HCT116 (cell line): ENCODE measurements at regions not wholly inside any gene's neighbourhood (a gene's known extent, or its start where the extent isn't known, plus 50 kb on each side); places are given as distances from the start of the nearest gene placed in this dataset.

Source experiments
- ATAC-seq: fragments of 200-7000 bp; cut with Tn5 transposase; 2 replicates; pipeline ENCODE4 v1.9.1; 2020; ENCODE audit warnings: mild to moderate bottlenecking, moderate library complexity
- BruUV-seq: library from RNA; stranded (reverse); fragments of 400-500 nt; replicated peaks from 2 replicates; lab custom pipeline; 2021; lab: Mats Ljungman, UMichigan
- CTCF ChIA-PET: fragments of 300-600 bp; sonication (Branson Sonifier 250); formaldehyde crosslinking; loops from one replicate; lab custom pipeline; 2021; ENCODE audit warnings: antibody characterized with exemption; lab: Charles Lee
- POLR2A ChIA-PET: fragments of 300-600, 350-600 bp; sonication (Branson Sonifier 250); formaldehyde crosslinking; loops from one replicate; lab custom pipeline; 2021; ENCODE audit warnings: antibody characterized with exemption; lab: Charles Lee
- RAD21 ChIA-PET, 2 experiments: fragments of 300-600 bp; sonication (Branson Sonifier 250); formaldehyde crosslinking; loops; one replicate each; lab custom pipeline; 2023; ENCODE audit warnings: low total read pairs in 2 of 2; ENCODE audit not compliant: uncharacterized antibody in 2 of 2, unreplicated experiment in 2 of 2, low non-redundant PET in 1 of 2; lab: Charles Lee
- DNase-seq: peaks from one replicate; pipeline ENCODE4 v3.0.0-alpha.2; 2010; ENCODE audit warnings: low read depth, low spot score
- H2AFZ ChIP-seq: fragments of 200-600 bp; shearing (Covaris generic), sonication (generic); 2 replicates; pipeline ENCODE4 v1.6.1; 2017; ENCODE audit warnings: low read depth, mixed run types, mixed read lengths, antibody characterized with exemption, low read length; ENCODE audit not compliant: poor library complexity, severe bottlenecking
- H3K27ac ChIP-seq: 2 replicates; pipeline ENCODE4 v1.5.1; 2012; ENCODE audit warnings: low read depth, low read length
- H3K27me3 ChIP-seq: fragments of 200-600 bp; sonication (generic); 2 replicates; pipeline ENCODE4 v1.6.1; 2016; ENCODE audit warnings: mixed run types, low read length, mixed read lengths; ENCODE audit not compliant: insufficient read depth
- H3K36me3 ChIP-seq, 2 experiments: fragments of 200-500 bp in 1 of 2; fragments of 200-600 bp in 1 of 2; sonication (Bioruptor generic) in 1 of 2; sonication (generic) in 1 of 2; 2 replicates each; pipeline versions ENCODE4 v1.5.1 to v1.6.1; 2014 to 2016; ENCODE audit warnings: low read length in 2 of 2, inconsistent platforms in 1 of 2, mixed read lengths in 1 of 2, mixed run types in 1 of 2; ENCODE audit not compliant: insufficient read depth in 2 of 2, control insufficient read depth in 1 of 2
- H3K4me1 ChIP-seq, 2 experiments: fragments of 200-600 bp in 1 of 2; sonication (generic) in 1 of 2; 2 replicates each; pipeline versions ENCODE4 v1.5.1 to v1.6.1; 2012 to 2017; ENCODE audit warnings: low read length in 2 of 2, inconsistent platforms in 1 of 2, mild to moderate bottlenecking in 1 of 2, mixed read lengths in 1 of 2, mixed run types in 1 of 2, moderate library complexity in 1 of 2; ENCODE audit not compliant: insufficient read depth in 2 of 2, control insufficient read depth in 1 of 2
- H3K4me2 ChIP-seq: fragments of 200-600 bp; sonication (generic); 2 replicates; pipeline ENCODE4 v1.6.1; 2017; ENCODE audit warnings: mixed run types, low read length, mixed read lengths
- H3K4me3 ChIP-seq, 2 experiments: fragments of 200-600 bp in 1 of 2; sonication (generic) in 1 of 2; replicated peaks in 1 of 2; 2 replicates each; pipeline ENCODE4 v1.5.1; 2011 to 2016; ENCODE audit warnings: low read length in 2 of 2, control low read depth in 1 of 2, low read depth in 1 of 2, mild to moderate bottlenecking in 1 of 2, mixed read lengths in 1 of 2, mixed run types in 1 of 2
- H3K79me2 ChIP-seq: fragments of 200-600 bp; sonication (generic); 2 replicates; pipeline ENCODE4 v1.6.1; 2017; ENCODE audit warnings: mild to moderate bottlenecking, mixed run types, low read length, moderate library complexity, mixed read lengths; ENCODE audit not compliant: insufficient read depth
- H3K9ac ChIP-seq: fragments of 200-600 bp; sonication (generic); 2 replicates; pipeline ENCODE4 v1.6.1; 2016; ENCODE audit warnings: low read length, mixed read lengths
- H3K9me2 ChIP-seq: fragments of 200-600 bp; sonication (generic), shearing (Covaris generic); 2 replicates; pipeline ENCODE4 v1.6.1; 2017; ENCODE audit warnings: mixed run types, mild to moderate bottlenecking, moderate library complexity; ENCODE audit not compliant: insufficient read depth
- H3K9me3 ChIP-seq, 2 experiments: fragments of 200-500 bp in 1 of 2; fragments of 200-600 bp in 1 of 2; sonication (Bioruptor generic) in 1 of 2; sonication (generic) in 1 of 2; 2 replicates each; pipeline ENCODE4 v1.6.1; 2014 to 2017; ENCODE audit warnings: low read length in 2 of 2, mixed read lengths in 2 of 2, inconsistent platforms in 1 of 2, low read depth in 1 of 2, mild to moderate bottlenecking in 1 of 2, mixed run types in 1 of 2, moderate library complexity in 1 of 2; ENCODE audit not compliant: control insufficient read depth in 1 of 2, insufficient read depth in 1 of 2
- H4K20me1 ChIP-seq: fragments of 200-600 bp; sonication (generic), shearing (Covaris generic); 2 replicates; pipeline ENCODE4 v1.6.1; 2017; ENCODE audit warnings: mixed run types, mild to moderate bottlenecking, moderate library complexity; ENCODE audit not compliant: insufficient read depth
- CBX3 ChIP-seq: IDR thresholded peaks from 2 replicates; pipeline ENCODE4 v1.6.1; 2012; ENCODE audit warnings: low read depth
- CEBPB ChIP-seq: IDR thresholded peaks from 2 replicates; pipeline ENCODE4 v1.6.1; 2012; ENCODE audit warnings: low read depth
- EGR1 ChIP-seq: IDR thresholded peaks from 2 replicates; pipeline ENCODE4 v1.6.1; 2012; ENCODE audit warnings: low read depth
- ELF1 ChIP-seq: IDR thresholded peaks from 2 replicates; pipeline ENCODE4 v1.6.1; 2012; ENCODE audit warnings: low read depth, borderline replicate concordance
- EZH2 ChIP-seq: fragments of 200-600 bp; sonication (generic); IDR thresholded peaks from 2 replicates; pipeline ENCODE4 v1.6.1; 2017; ENCODE audit warnings: antibody characterized with exemption, mixed run types
- EZH2phosphoT487 ChIP-seq: fragments of 200-600 bp; IDR thresholded peaks from 2 replicates; pipeline ENCODE4 v1.6.1; 2018; ENCODE audit warnings: antibody characterized with exemption, borderline replicate concordance
- FOSL1 ChIP-seq: IDR thresholded peaks from 2 replicates; pipeline ENCODE4 v1.6.1; 2012; ENCODE audit warnings: low read depth
- JUND ChIP-seq: IDR thresholded peaks from 2 replicates; pipeline ENCODE4 v1.6.1; 2012
- POLR2A ChIP-seq: IDR thresholded peaks from 2 replicates; pipeline ENCODE4 v1.7.0; 2011; ENCODE audit warnings: borderline replicate concordance; ENCODE audit not compliant: insufficient read depth, insufficient read length; ENCODE audit errors: extremely low read depth
- POLR2AphosphoS5 ChIP-seq: IDR thresholded peaks from 2 replicates; pipeline ENCODE4 v1.6.1; 2011; ENCODE audit warnings: mild to moderate bottlenecking, low read depth, low read length, moderate library complexity
- RAD21 ChIP-seq: IDR thresholded peaks from 2 replicates; pipeline ENCODE4 v1.6.1; 2012; ENCODE audit warnings: low read depth, mild to moderate bottlenecking
- SIN3A ChIP-seq: IDR thresholded peaks from 2 replicates; pipeline ENCODE4 v1.6.1; 2012; ENCODE audit warnings: low read depth
- SP1 ChIP-seq: IDR thresholded peaks from 2 replicates; pipeline ENCODE4 v1.6.1; 2012; ENCODE audit warnings: low read depth
- SRF ChIP-seq: IDR thresholded peaks from 2 replicates; pipeline ENCODE4 v1.6.1; 2012; ENCODE audit warnings: low read depth
- TCF7L2 ChIP-seq: IDR thresholded peaks from 2 replicates; pipeline ENCODE4 v1.7.0; 2011; ENCODE audit warnings: borderline replicate concordance, inconsistent platforms; ENCODE audit not compliant: insufficient read depth, insufficient read length; ENCODE audit errors: extremely low read depth
- ZFX ChIP-seq: fragments of 450-650 bp; IDR thresholded peaks from 2 replicates; pipeline ENCODE4 v1.6.1; 2017
- ZNF274 ChIP-seq: fragments of 200-500 bp; sonication (Bioruptor generic); IDR thresholded peaks from 2 replicates; pipeline ENCODE4 v1.6.1; 2014; ENCODE audit warnings: mild to moderate bottlenecking, low read depth, low read length, inconsistent platforms
- intact Hi-C: fragments of 100-400 bp; cut with micrococcal nuclease; formaldehyde crosslinking; loops from 2 replicates; pipeline ENCODE4 v1.10.0; 2022
- TF ChIP-seq, protein P1 (sequence below), 3 experiments: fragments of 200-600 bp in 1 of 3; sonication (generic) in 1 of 3; IDR thresholded peaks in 2 of 3; conservative IDR thresholded peaks in 1 of 3; 2 replicates each; pipeline ENCODE4 v1.5.1; 2012 to 2017; ENCODE audit warnings: low read depth in 2 of 3, low read length in 2 of 3, antibody characterized with exemption in 1 of 3, borderline replicate concordance in 1 of 3, control low read depth in 1 of 3, mild to moderate bottlenecking in 1 of 3, mixed read lengths in 1 of 3, mixed run types in 1 of 3, moderate library complexity in 1 of 3; ENCODE audit not compliant: insufficient read depth in 1 of 3
- TF ChIP-seq, protein P2 (sequence below): IDR thresholded peaks from 2 replicates; pipeline ENCODE4 v1.6.1; 2012; ENCODE audit warnings: low read depth

DNA sequence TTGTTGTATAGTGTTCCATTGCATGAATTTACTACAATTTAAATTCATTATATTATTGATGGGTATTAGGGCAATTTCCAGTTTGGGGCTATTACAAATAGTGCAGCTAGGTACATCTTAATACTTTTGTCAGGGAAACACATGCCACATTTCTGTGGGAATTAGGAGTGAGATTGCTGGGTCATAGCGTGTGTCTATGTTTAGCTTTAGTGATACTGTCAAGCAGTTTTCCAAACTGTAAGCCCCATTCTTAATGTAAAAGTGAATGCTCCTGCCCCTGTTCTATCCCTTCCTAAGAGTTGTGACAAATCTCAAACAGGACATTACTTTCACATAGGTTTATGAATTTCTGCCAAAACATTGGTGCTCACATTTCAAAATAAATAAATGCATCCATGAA is 184.5 kb upstream of the ANKRD28 start:
- no peak overlapping the region for H2AFZ ChIP-seq
- no peak overlapping the region for H3K9ac ChIP-seq
- ATAC-seq, result no peak
- BruUV-seq, result no TSS peak
- no peaks in the 10 kb centered on the region for H3K9me3 ChIP-seq
- ChIA-PET CTCF (no interaction called here), RAD21 (no interaction called here), POLR2A (no interaction called here)
- no peak for TF ChIP-seq RAD21
- no peak for TF ChIP-seq POLR2A
- TF ChIP-seq CBX3, result no peak
- TF ChIP-seq ELF1, result no peak
- TF ChIP-seq JUND, result no peak
- no peak for TF ChIP-seq FOSL1
- TF ChIP-seq ZFX, result no peak
- intact Hi-C loops, result no loop called here
- no peak overlapping the region for H3K4me3 ChIP-seq
- H3K4me2 ChIP-seq, result peak overlapping the region; percentile 22
- H3K27me3 ChIP-seq, result no peaks in the 10 kb centered on the region
- no peak for DNase-seq
- H4K20me1 ChIP-seq, result no peaks in the 10 kb centered on the region
- H3K79me2 ChIP-seq, result no peaks in the 10 kb centered on the region
- H3K4me1 ChIP-seq, result peaks cover under 1 to 12% of the 10 kb centered on the region in 2 experiments; a peak in 3 of 4 replicates
- no peak overlapping the region for H3K27ac ChIP-seq
- no peaks in the 10 kb centered on the region for H3K9me2 ChIP-seq
- no peaks in the 10 kb centered on the region for H3K36me3 ChIP-seq

DNA sequence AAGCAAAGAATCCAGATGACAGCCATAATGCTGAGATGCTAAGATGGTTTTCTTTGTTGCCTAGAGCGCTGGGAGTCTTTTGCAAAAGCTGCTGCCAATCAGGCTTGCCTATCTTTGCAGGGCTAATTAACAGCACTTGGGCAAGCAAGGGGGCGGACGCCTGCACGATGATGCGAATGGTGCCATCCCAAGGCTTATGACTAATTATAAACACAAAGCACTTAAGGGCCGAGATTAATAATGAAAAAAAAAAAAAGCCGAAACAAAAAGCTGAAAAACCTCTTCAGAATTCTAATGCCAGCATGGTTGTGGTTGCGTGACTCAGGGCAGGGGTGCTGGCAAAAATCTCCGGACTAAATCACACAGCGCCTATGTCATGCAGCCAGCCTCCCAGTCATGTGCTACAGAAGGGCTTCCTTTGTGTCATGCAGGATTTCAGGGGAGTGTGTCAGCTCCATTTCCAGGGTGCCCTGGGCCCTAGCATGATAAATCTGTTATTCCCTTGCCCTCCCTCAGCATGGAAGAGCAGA is 185.0 kb upstream of the ANKRD28 start:
- Histone ChIP-seq H3K36me3 (no peaks in the 10 kb centered on the region), H3K4me2 (peak overlapping the region; percentile 22), H3K4me3 (no peak overlapping the region), H3K4me1 (peaks cover 0 to 11% of the 10 kb centered on the region in 2 experiments; a peak in 2 of 4 replicates), H3K9me3 (no peaks in the 10 kb centered on the region), H3K9me2 (no peaks in the 10 kb centered on the region), H3K79me2 (no peaks in the 10 kb centered on the region), H3K9ac (no peak overlapping the region), H3K27me3 (no peaks in the 10 kb centered on the region), H3K27ac (no peak overlapping the region), H4K20me1 (no peaks in the 10 kb centered on the region), H2AFZ (peak overlapping the region; percentile 71)
- BruUV-seq, result no TSS peak
- intact Hi-C loops, result no loop called here
- ChIA-PET POLR2A (no interaction called here), CTCF (no interaction called here), RAD21 (no interaction called here)
- DNase-seq, result peak; percentile 10
- ATAC-seq, result peak; percentile 65
- TF ChIP-seq ELF1 (no peak), RAD21 (no peak), TCF7L2 (no peak), SRF (no peak), EGR1 (no peak), SIN3A (no peak), CEBPB (no peak), POLR2AphosphoS5 (no peak), EZH2 (no peak), FOSL1 (no peak), SP1 (no peak), EZH2phosphoT487 (no peak), ZNF274 (no peak)
- TF ChIP-seq, protein P1, sequence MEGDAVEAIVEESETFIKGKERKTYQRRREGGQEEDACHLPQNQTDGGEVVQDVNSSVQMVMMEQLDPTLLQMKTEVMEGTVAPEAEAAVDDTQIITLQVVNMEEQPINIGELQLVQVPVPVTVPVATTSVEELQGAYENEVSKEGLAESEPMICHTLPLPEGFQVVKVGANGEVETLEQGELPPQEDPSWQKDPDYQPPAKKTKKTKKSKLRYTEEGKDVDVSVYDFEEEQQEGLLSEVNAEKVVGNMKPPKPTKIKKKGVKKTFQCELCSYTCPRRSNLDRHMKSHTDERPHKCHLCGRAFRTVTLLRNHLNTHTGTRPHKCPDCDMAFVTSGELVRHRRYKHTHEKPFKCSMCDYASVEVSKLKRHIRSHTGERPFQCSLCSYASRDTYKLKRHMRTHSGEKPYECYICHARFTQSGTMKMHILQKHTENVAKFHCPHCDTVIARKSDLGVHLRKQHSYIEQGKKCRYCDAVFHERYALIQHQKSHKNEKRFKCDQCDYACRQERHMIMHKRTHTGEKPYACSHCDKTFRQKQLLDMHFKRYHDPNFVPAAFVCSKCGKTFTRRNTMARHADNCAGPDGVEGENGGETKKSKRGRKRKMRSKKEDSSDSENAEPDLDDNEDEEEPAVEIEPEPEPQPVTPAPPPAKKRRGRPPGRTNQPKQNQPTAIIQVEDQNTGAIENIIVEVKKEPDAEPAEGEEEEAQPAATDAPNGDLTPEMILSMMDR (IDR thresholded peaks at IDR 0.05 in 2 of 3, conservative IDR thresholded peaks at IDR 0.05 in 1 of 3; ENCODE audit: borderline replicate concordance in 1 of 3, insufficient read depth in 1 of 3, low read depth in 2 of 3, low read length in 2 of 3), result no peak
- TF ChIP-seq, protein P2, sequence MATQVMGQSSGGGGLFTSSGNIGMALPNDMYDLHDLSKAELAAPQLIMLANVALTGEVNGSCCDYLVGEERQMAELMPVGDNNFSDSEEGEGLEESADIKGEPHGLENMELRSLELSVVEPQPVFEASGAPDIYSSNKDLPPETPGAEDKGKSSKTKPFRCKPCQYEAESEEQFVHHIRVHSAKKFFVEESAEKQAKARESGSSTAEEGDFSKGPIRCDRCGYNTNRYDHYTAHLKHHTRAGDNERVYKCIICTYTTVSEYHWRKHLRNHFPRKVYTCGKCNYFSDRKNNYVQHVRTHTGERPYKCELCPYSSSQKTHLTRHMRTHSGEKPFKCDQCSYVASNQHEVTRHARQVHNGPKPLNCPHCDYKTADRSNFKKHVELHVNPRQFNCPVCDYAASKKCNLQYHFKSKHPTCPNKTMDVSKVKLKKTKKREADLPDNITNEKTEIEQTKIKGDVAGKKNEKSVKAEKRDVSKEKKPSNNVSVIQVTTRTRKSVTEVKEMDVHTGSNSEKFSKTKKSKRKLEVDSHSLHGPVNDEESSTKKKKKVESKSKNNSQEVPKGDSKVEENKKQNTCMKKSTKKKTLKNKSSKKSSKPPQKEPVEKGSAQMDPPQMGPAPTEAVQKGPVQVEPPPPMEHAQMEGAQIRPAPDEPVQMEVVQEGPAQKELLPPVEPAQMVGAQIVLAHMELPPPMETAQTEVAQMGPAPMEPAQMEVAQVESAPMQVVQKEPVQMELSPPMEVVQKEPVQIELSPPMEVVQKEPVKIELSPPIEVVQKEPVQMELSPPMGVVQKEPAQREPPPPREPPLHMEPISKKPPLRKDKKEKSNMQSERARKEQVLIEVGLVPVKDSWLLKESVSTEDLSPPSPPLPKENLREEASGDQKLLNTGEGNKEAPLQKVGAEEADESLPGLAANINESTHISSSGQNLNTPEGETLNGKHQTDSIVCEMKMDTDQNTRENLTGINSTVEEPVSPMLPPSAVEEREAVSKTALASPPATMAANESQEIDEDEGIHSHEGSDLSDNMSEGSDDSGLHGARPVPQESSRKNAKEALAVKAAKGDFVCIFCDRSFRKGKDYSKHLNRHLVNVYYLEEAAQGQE, result no peak
